NB4 (cell line): ENCODE measurements at regions not wholly inside any gene's neighbourhood (a gene's known extent, or its start where the extent isn't known, plus 50 kb on each side); places are given as distances from the start of the nearest gene placed in this dataset.

ENCODE experiments used
- CTCF ChIP-seq: IDR thresholded peaks from one replicate; pipeline ENCODE4 v1.5.1; 2012; ENCODE audit warnings: low read depth, low read length
- POLR2A ChIP-seq: IDR thresholded peaks from 2 replicates; pipeline ENCODE4 v1.6.1; 2011; ENCODE audit warnings: mild to moderate bottlenecking; ENCODE audit not compliant: insufficient read length; ENCODE audit errors: extremely low read depth

- no peak for TF ChIP-seq CTCF
- TF ChIP-seq POLR2A: no peak
These were observed 121.9 kb downstream of the RFLNA start for GRCh38 chr12:124416516-124417395.
